AG09309 (cell line): ENCODE measurements at regions not wholly inside any gene's neighbourhood (a gene's known extent, or its start where the extent isn't known, plus 50 kb on each side); places are given as distances from the start of the nearest gene placed in this dataset.

Experiments
- DNase-seq: peaks from one replicate; pipeline ENCODE4 v3.0.0-alpha.2; 2010; ENCODE audit warnings: low read depth
- H3K4me3 ChIP-seq: 2 replicates; pipeline ENCODE4 v1.5.1; 2011; ENCODE audit warnings: mild to moderate bottlenecking, low read depth, low read length, moderate library complexity; ENCODE audit not compliant: control insufficient read depth
- CTCF ChIP-seq: IDR thresholded peaks from 2 replicates; pipeline ENCODE4 v1.5.1; 2011; ENCODE audit warnings: mild to moderate bottlenecking, low read depth, low read length, inconsistent platforms; ENCODE audit not compliant: insufficient read depth, control insufficient read depth; ENCODE audit errors: missing control alignments

GRCh38 chr15:91552555-91552954, 301.0 kb upstream of the SLCO3A1 start:
- no peak for DNase-seq
- no peak overlapping the region for H3K4me3 ChIP-seq
- TF ChIP-seq CTCF: no peak

DNA sequence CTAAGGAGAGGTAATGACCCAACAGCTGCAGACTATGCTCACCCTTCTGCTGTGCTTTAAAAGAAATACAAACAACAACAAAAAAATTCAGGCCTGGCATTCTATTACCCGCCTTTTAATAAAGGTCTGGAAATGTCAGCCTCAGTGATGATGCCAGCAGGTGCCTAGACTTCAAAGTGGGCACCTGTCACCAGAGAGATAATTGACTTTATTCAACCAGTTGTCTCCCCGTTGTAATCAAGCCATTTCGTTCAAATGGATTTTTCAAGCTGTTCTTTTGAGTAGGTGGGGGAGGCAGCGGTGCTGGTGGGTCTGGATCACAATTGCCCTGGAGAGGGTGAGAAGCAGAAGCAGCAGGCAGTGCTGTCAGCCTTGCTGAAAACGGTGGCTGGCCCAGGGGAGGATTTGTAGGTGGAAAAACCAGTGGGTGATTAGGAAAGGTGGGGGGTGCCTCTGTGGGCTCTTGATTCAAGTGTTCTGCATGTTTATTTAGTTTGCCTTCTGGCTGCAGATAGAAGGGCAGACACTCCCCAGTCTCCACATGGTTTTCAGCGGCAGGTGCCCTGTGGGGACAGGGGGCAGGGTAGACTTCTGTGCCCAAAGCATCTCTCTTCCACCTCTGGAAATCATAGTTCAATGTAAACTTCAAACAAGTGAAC, 300.2 kb upstream of the SLCO3A1 start:
- no peak overlapping the region for H3K4me3 ChIP-seq
- no peak for TF ChIP-seq CTCF
- DNase-seq: no peak

GRCh38 chr15:91555312-91555711, 298.2 kb upstream of the SLCO3A1 start:
- TF ChIP-seq CTCF: no peak
- H3K4me3 ChIP-seq: no peak overlapping the region
- DNase-seq: no peak

DNA sequence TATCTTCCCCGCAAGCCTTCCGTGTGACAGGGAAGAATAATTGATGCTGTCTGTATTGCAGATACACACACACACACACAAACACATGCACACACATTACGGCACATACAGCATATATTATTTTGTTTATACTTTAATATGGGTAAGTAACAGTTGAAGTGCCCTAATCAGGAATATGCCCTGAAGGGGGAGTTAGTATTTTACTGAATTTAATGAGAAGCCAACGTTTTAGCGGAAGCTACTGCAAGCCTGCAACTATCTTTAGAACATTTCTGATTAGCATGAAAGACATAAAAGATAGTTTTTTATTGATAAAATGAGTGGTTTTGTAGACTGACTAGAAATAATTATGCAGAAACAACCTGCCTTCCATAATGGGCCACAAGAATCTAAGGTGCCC, 296.6 kb upstream of the SLCO3A1 start:
- no peak for TF ChIP-seq CTCF
- DNase-seq: no peak

DNA sequence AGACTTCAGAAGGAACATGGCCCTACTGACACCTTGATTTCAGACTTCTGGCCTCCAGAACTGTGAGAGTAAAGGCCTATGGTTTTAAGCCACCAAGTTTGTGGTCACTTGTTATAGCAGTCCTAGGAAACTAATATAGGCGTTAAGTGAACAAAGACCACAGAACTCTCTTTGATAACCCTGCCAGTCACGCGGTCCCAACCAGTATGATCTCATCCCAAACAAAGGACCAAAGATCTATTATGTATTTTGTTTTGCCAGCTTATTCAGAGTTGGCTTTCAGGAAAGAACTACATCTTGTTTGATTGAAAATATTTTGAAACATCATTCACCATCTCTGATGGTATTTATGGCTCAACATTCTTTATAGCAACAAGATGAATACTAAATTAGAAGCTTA, 294.4 kb upstream of the SLCO3A1 start:
- no peak for DNase-seq
- TF ChIP-seq CTCF: no peak
- no peak overlapping the region for H3K4me3 ChIP-seq

More for the DNA sequence above, 296.6 kb upstream of the SLCO3A1 start:
- H3K4me3 ChIP-seq: no peak overlapping the region

GRCh38 chr15:91561371-91562100, 292.0 kb upstream of the SLCO3A1 start:
- no peak overlapping the region for H3K4me3 ChIP-seq
- TF ChIP-seq CTCF: no peak
- DNase-seq: peak; percentile 83
